Body of pancreas (tissue), 4 donors: ENCODE measurements at regions not wholly inside any gene's neighbourhood (a gene's known extent, or its start where the extent isn't known, plus 50 kb on each side); places are given as distances from the start of the nearest gene placed in this dataset.

Experiments used
- CTCF ChIP-seq, 7 experiments: fragments of 450-650 bp in 4 of 7; fragments of 200-600 bp in 3 of 7; sonication (generic) in 3 of 7; IDR thresholded peaks; one replicate each; pipeline ENCODE4 v1.5.1; 2016 to 2019; ENCODE audit warnings: antibody characterized with exemption in 7 of 7
- POLR2A ChIP-seq, 3 donors: fragments of 450-650 bp; IDR thresholded peaks; one replicate each; pipeline ENCODE4 v1.6.1; 2016; ENCODE audit warnings: antibody characterized with exemption in 3 of 3, mild to moderate bottlenecking in 2 of 3

- TF ChIP-seq CTCF (IDR thresholded peaks at IDR 0.05), result no peak
- no peak for TF ChIP-seq POLR2A (IDR thresholded peaks at IDR 0.05)
These were observed 120.0 kb upstream of the SEL1L start for GRCh38 chr14:81653626-81654025.
